Aorta (tissue), 5 donors: ENCODE measurements at regions not wholly inside any gene's neighbourhood (a gene's known extent, or its start where the extent isn't known, plus 50 kb on each side); places are given as distances from the start of the nearest gene placed in this dataset.

Experiments
- ATAC-seq: fragments of 200-7000 bp; cut with Tn5 transposase; one replicate; pipeline ENCODE4 v1.9.1; 2022; ENCODE audit warnings: moderate library complexity; ENCODE audit not compliant: low FRiP score
- DNase-seq, 2 donors: peaks; one replicate each; pipeline ENCODE4 v3.0.0-alpha.2; 2020
- H3K27ac ChIP-seq, 2 donors: one replicate each; pipeline ENCODE4 v1.5.1; 2013; ENCODE audit warnings: low read length in 2 of 2, mild to moderate bottlenecking in 2 of 2, moderate library complexity in 2 of 2, control low read depth in 1 of 2, inconsistent platforms in 1 of 2, low read depth in 1 of 2
- H3K27me3 ChIP-seq, 2 donors: one replicate each; pipeline ENCODE4 v1.6.1; 2013; ENCODE audit warnings: control low read depth in 1 of 2, low read length in 1 of 2, mild to moderate bottlenecking in 1 of 2, moderate library complexity in 1 of 2; ENCODE audit not compliant: insufficient read depth in 2 of 2, control insufficient read depth in 1 of 2
- H3K36me3 ChIP-seq, 2 donors: one replicate each; pipeline ENCODE4 v1.6.1; 2013; ENCODE audit warnings: control low read depth in 1 of 2, low read length in 1 of 2, mild to moderate bottlenecking in 1 of 2; ENCODE audit not compliant: insufficient read depth in 2 of 2, control insufficient read depth in 1 of 2
- H3K4me1 ChIP-seq, 2 donors: one replicate each; pipeline ENCODE4 v1.6.1; 2013; ENCODE audit warnings: low read length in 2 of 2, control low read depth in 1 of 2, mild to moderate bottlenecking in 1 of 2, moderate library complexity in 1 of 2; ENCODE audit not compliant: insufficient read depth in 2 of 2, control insufficient read depth in 1 of 2
- H3K4me3 ChIP-seq, 2 donors: one replicate each; pipeline ENCODE4 v1.5.1; 2013; ENCODE audit warnings: low read length in 2 of 2, control low read depth in 1 of 2, mild to moderate bottlenecking in 1 of 2
- H3K9me3 ChIP-seq: one replicate; pipeline ENCODE4 v1.6.1; 2013; ENCODE audit warnings: mild to moderate bottlenecking, low read length; ENCODE audit not compliant: control insufficient read depth
- WGBS, 2 donors: extraction: QIAGEN DNeasy Blood & Tissue Kit; methylation state at CpG; one replicate each; pipeline ENCODE4 v1.1.7; 2013; 5-methylcytosine and 5-hydroxymethylcytosine counted together
- intact Hi-C, 2 donors: fragments of 100-400 bp; cut with DNase I; formaldehyde crosslinking; loops; one replicate each; pipeline versions ENCODE4 v1.14.2 to v1.15.0; 2022
- donor health status: healthy with polysubstance abuse.
- donor health status: Bipolar disorder and iron deficiency.
- donor health status: DM: no; HTN: no; CAD: no.
- donor health status: DM: no; HTN: no; CAD: no.
- donor health status: DM: yes; HTN: yes; CAD: no.

- Histone ChIP-seq H3K27me3 (no peaks in the 10 kb centered on the region), H3K4me3 (no peak overlapping the region), H3K9me3 (no peaks in the 10 kb centered on the region), H3K4me1 (no peaks in the 10 kb centered on the region), H3K36me3 (no peaks in the 10 kb centered on the region), H3K27ac (no peak overlapping the region)
- DNase-seq (no peak), ATAC-seq (no peak)
- 52 to 62% methylated on average over 2 of the region's 2 CpGs for WGBS, 2 donors
- intact Hi-C loops = no loop called here
Observed at GRCh38 chr4:166363198-166363597, 490.2 kb downstream of the TLL1 start.

- no peaks in the 10 kb centered on the region for H3K36me3 ChIP-seq
- no peaks in the 10 kb centered on the region for H3K27me3 ChIP-seq
- 63 to 73% methylated on average over 3 of the region's 3 CpGs for WGBS, 2 donors
- DNase-seq = no peak
- no peaks in the 10 kb centered on the region for H3K4me1 ChIP-seq
- intact Hi-C loops = no loop called here
- H3K9me3 ChIP-seq = no peaks in the 10 kb centered on the region
- no peak for ATAC-seq
- no peak overlapping the region for H3K27ac ChIP-seq
- H3K4me3 ChIP-seq = no peak overlapping the region
Observed at GRCh38 chr4:166366012-166366411, 493.0 kb downstream of the TLL1 start.

- ATAC-seq = no peak
- no peak for DNase-seq
- Histone ChIP-seq H3K36me3 (no peaks in the 10 kb centered on the region), H3K27ac (no peak overlapping the region), H3K4me1 (no peaks in the 10 kb centered on the region), H3K4me3 (no peak overlapping the region), H3K9me3 (peaks cover 7% of the 10 kb centered on the region), H3K27me3 (no peaks in the 10 kb centered on the region)
- WGBS, 2 donors = 92 to 96% methylated on average over 1 of the region's 1 CpG
- intact Hi-C loops = no loop called here
Observed at GRCh38 chr4:166377578-166377977, 504.5 kb downstream of the TLL1 start.

- intact Hi-C loops = no loop called here
- Histone ChIP-seq H3K4me1 (no peaks in the 10 kb centered on the region), H3K4me3 (no peak overlapping the region), H3K36me3 (no peaks in the 10 kb centered on the region), H3K27ac (no peak overlapping the region), H3K9me3 (no peaks in the 10 kb centered on the region), H3K27me3 (no peaks in the 10 kb centered on the region)
- ATAC-seq (no peak), DNase-seq (no peak)
- 65 to 66% methylated on average over 6 of the region's 6 CpGs for WGBS, 2 donors
Observed at GRCh38 chr4:166386491-166387360, 513.7 kb downstream of the TLL1 start.

- no peak for DNase-seq
- H3K4me3 ChIP-seq = no peak overlapping the region
- WGBS, 2 donors = 30 to 54% methylated on average over 1 of the region's 1 CpG
- H3K36me3 ChIP-seq = no peaks in the 10 kb centered on the region
- no peak overlapping the region for H3K27ac ChIP-seq
- intact Hi-C loops = no loop called here
- no peaks in the 10 kb centered on the region for H3K4me1 ChIP-seq
- no peaks in the 10 kb centered on the region for H3K9me3 ChIP-seq
- ATAC-seq = no peak
- no peaks in the 10 kb centered on the region for H3K27me3 ChIP-seq
Observed at GRCh38 chr4:166391501-166391900, 518.5 kb downstream of the TLL1 start.

GRCh38 chr4:166399021-166399420 is 526.0 kb downstream of the TLL1 start:
- no peaks in the 10 kb centered on the region for H3K27me3 ChIP-seq
- H3K27ac ChIP-seq = no peak overlapping the region
- ATAC-seq = no peak
- H3K4me3 ChIP-seq = no peak overlapping the region
- no peaks in the 10 kb centered on the region for H3K9me3 ChIP-seq
- no peaks in the 10 kb centered on the region for H3K36me3 ChIP-seq
- H3K4me1 ChIP-seq = no peaks in the 10 kb centered on the region
- WGBS, 2 donors = 47 to 56% methylated on average over 1 of the region's 1 CpG
- DNase-seq = no peak
- intact Hi-C loops = no loop called here

DNA sequence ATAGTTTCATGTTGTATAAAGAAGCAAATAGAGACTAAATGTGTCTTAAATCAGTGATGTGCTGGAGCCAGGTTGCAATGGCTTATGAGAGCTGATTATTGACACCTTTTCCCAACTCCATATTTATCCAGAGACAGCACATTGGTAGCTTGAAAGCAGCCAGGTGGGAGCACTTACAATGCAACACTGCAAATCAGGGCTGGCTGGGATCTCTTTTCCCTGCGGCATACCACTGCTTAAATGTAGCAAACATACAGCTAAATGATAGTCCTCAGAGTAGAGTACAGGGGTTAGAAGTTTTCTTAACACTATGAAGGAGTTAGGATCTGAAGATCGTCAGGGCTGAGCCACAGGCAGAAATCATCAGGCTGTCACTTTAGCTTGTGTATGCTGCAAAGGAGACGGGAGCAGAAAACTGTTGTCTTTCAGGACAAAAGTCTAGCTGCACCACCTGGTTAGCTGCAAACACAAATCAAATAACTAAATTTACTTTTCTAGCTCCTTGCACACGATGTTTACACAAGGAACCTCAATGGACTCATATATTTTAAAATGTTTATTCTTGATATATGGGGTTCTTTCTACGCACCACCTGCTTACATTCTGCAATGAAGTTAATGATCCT is 527.3 kb downstream of the TLL1 start:
- Histone ChIP-seq H3K4me1 (no peaks in the 10 kb centered on the region), H3K27me3 (no peaks in the 10 kb centered on the region), H3K27ac (no peak overlapping the region), H3K9me3 (no peaks in the 10 kb centered on the region), H3K4me3 (no peak overlapping the region), H3K36me3 (no peaks in the 10 kb centered on the region)
- no peak for DNase-seq
- WGBS, 2 donors = 30 to 42% methylated on average over 5 of the region's 5 CpGs
- ATAC-seq = no peak
- intact Hi-C loops = no loop called here

- Histone ChIP-seq H3K27me3 (no peaks in the 10 kb centered on the region), H3K9me3 (no peaks in the 10 kb centered on the region), H3K4me1 (no peaks in the 10 kb centered on the region), H3K4me3 (no peak overlapping the region), H3K36me3 (no peaks in the 10 kb centered on the region), H3K27ac (no peak overlapping the region)
- 14 to 22% methylated on average over 1 of the region's 1 CpG for WGBS, 2 donors
- DNase-seq = no peak
- intact Hi-C loops = no loop called here
- ATAC-seq = no peak
Observed at GRCh38 chr4:166413356-166413755, 540.3 kb downstream of the TLL1 start.

DNA sequence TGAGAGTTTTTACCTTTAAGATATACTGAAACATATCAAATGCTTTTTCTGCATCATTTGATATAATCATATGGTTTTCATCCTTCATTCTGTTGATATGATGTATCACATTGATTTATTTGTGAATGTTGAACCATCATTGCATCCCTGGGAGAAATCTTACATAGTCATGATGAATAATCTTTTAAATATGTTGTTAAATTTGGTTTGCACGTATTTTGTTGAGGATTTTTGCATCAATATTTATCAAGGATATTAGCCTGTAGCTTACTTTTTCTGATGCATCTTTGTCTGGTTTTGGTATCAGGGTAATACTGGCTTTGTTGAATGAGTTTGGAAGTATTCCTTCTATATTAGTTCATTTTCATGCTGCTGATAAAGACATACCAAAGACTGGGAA is 541.4 kb downstream of the TLL1 start:
- no peaks in the 10 kb centered on the region for H3K27me3 ChIP-seq
- WGBS, 2 donors = 61 to 62% methylated on average over 1 of the region's 1 CpG
- H3K4me3 ChIP-seq = no peak overlapping the region

More for the DNA sequence above, 541.4 kb downstream of the TLL1 start:
- ATAC-seq (no peak), DNase-seq (no peak)
- Histone ChIP-seq H3K27ac (no peak overlapping the region), H3K4me1 (no peaks in the 10 kb centered on the region), H3K9me3 (no peaks in the 10 kb centered on the region), H3K36me3 (no peaks in the 10 kb centered on the region)
- intact Hi-C loops = no loop called here
